NCI-H128 (cell line): ENCODE measurements at regions not wholly inside any gene's neighbourhood (a gene's known extent, or its start where the extent isn't known, plus 50 kb on each side); places are given as distances from the start of the nearest gene placed in this dataset.
"Not testable (repeated sequence)": the region's sequence is repeated elsewhere in the genome, so short reads cannot be mapped to it uniquely, and the experiment has no call there.

ENCODE experiments used
- DNase-seq: peaks from one replicate; lab custom pipeline; 2025; ENCODE audit not compliant: unreplicated experiment; lab: John Stamatoyannopoulos, UW

DNA sequence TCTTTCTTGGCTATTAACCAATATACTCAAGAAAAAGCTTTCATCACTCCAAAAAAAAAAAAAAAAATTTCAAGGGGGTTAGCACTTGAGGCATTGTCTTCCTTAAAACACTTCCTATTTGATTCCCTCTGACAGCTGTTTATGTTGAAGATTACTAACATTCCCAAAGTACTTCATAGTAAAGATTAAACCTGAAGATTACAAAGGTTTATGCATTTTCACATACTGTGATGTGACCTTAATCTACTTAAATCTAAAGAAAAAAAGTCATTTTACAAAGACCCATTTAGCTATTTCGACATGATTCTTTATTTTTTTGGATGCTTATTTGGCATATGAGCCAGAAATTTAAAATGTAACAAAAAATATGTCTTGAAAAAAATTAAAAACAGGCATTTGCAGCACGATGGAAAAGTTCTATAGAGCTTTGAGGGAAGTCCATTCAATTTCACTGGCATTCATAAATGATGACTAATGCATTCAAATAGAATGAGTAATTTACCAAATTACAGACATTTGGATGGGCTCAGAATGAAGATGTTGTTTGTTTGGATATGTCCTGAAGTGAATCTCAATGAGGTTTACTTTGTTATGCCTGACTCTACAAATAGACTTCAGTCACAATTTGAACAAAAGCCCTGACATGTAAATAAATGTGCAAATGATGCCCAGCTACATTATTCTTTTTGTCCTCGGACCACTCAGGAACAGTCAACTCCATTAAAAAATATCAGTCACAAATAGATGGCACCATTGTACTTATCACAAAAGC is 674.6 kb upstream of the MARCKS start:
- DNase-seq, result peak; percentile 13

DNA sequence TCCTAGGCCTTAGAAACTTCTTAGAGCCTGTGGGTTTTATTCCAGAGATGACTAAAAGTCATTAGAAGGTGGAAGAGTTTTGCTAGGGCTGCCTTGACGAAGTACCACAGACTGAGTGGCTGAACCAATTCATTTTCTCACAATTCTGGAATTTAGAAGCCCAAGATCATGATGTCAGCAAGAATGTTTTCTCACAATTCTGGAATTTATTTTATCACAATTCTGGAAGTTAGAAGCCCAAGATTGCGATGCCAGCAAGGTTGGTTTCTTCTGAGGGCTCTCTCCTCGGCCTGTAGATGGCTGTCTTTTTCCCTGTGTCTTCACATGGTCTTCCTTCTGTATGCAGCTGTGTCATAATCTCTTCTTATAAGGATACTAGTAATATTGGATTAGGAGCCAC is 672.9 kb upstream of the MARCKS start:
- DNase-seq, result no peak

DNA sequence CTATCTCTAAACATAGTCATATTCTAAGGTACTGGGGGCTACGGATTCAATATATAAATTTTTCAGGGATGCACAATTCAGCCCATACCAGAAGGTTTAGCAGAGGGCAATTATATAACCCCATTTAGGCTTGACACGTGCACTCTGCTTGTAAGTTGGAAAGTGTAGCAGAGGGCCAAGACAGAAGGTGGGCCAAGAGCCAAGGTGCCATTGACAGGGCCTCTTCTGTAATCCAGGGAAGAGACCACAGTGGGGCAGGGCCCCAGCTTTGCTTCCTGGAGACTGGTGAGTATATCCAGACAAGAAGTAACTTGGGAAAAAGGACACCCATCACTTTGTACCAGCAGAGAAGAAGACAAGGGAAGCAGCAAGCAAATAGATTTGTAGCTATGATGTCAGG is 672.4 kb upstream of the MARCKS start:
- DNase-seq, result no peak

DNA sequence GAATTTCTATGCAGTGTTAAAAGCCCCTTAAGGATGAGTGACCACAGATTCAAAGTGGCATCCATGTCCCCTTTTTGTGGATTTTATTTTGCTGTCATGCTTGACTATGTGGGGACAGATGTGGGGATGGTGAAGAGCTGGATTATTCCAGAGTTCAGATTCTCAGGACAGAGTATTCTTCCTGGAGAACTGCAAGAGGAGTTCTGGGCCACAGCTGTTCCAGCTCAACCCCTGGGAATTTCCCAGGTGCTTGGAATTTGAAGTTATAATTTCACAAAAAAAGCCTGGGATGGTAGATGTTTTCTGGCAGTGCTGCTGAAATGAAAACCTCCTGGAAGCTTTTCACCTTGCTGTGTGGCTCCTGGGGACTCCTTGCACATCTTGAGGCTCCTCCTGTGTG is 671.8 kb upstream of the MARCKS start:
- DNase-seq, result no peak

DNA sequence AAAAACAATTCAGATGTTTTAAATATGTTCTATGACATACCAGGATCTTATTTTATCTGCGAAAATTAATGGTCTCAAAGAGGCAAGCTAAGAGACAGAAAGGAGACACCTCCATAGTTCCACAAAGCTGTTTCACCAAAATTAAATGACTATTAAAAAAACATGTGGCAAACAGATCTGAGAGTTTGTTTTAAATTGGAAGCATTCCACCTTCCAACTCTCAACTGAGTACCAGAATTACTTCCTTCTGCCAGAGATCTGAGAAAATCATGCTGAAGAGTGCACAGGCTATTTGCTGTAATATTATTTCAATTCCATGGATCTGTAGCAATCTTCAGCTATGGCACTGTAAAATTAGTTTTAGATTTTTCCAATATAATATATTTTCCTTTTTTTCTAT is 669.5 kb upstream of the MARCKS start:
- no peak for DNase-seq

DNA sequence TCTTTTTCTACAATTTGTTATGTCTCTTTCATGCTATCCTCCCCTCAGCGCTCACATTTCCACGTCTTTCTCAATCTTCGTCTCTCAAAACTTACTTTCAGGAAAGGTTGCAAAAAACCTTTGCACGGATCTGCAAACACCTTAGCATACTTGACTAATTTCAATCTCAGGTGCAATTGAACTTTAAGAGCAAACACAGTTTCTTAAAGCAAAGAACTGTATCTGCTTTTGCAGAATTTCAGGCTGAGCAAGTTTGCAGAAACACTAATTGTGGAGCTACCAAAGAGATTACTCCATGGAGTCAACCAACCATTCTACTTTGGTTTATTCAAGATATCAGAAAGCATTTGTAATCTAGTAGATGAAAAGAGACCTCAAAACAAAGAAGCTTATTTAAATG is 668.2 kb upstream of the MARCKS start:
- DNase-seq, result no peak

DNA sequence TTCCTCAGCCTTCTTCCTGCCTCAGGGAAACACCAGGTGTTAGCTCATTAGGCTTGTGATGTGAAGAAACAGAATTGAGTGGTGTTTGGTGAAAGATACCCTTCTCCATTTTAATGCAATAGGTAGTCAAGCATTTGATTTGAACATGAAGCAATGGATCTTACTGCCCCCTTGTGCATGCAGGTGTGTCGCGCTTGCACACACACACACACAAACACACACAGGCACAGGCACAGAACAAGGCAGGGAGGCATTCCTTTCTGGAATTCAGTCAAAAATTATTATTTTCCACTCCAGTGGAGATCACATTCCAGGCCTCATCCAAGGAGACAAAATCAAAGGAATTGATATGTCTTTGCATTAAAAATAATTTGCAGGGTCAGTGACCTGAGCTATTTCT is 667.0 kb upstream of the MARCKS start:
- DNase-seq, result no peak

DNA sequence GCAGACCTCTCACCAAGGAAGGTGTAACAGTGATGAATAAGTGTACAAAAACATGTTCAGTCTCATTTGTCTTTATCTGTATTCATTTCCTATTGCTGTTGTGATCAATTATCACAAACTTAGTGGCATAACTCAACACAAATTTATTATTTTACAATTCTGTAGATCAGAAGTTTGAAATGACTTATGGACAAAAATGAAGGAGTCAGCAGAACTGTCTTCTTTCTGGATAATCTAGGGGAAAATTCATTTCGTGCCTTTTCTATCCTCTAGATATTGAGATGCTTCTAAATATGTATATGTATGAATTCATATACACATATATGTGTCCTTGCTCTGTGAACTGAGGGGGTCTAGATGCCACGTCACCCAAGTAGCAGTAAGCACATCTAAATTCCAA is 663.1 kb upstream of the MARCKS start:
- DNase-seq, result no peak

DNA sequence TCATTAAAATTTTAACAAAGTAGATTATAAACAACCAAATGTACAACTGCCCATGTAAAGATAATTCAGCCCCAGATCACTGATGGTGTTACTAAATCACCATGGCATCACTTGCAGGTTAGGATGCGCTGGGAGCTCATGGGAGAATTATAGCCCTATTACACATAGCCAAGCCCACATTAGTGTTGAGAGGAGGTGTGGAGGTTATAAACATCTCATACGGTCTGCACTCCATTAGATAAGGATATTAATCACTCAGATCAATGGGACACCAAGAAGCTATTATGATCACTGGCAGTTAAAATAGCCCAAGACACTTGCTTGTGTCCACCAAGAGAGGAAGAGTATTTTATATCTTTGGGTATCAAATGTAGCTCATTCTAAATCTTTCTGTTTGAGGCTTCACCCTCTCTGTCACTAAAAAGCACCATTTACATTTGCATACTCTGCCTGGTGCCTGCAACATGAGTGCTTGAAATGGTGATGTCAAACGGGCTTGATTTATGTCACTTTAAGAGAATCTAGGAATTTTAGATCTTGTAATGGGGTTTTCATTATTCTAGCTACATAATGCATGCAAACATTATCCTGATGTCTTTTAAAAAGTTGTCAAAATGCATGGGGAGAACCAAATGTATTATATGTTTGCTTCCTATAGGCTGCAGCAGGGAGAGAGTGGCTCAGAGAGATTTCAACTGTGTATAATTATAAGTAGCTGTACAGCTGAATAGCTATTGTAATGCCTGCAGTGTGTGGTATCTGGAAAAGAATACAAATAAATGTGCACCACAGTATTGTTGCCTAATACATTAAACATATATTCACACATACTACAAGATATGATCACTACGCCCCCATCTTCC is 654.1 kb upstream of the MARCKS start:
- DNase-seq, result no peak

DNA sequence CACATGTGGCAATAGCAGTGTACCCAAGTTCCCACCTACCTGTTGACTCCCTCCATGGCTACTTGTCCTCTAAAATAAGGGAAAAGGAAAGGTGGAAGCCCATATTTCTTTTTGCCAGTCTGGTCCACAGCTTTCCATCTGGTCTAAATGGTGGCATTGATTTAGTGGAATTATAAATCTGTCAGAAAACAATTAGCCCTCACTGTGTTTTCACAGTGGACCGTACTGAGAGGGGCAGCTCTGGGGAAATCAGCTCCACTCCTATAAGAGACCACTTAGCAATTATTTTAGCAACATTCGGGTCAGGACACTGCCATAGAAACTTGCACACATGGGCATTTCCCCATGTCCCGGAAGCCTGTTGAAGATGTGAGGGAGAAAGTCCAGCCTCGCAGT is 653.4 kb upstream of the MARCKS start:
- DNase-seq, result no peak

DNA sequence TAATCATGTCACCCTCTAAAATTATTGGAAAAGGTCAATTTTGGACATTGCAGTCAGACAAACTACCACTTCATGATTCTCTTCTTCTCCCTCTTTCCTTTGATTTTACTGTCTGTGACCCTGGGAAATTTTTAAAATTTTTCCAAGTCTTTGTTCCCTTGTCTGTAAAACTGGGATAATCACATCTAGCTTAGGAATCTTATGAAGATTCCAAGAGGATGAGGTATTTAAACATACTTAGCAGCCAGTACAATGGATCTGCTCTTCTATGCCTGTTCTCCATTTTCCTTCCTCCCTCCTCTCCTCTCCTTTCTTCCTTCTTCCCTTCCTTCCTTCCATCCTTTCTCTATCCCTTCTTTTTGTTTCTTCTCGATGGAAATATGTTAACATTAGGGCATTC is 651.6 kb upstream of the MARCKS start:
- no peak for DNase-seq

DNA sequence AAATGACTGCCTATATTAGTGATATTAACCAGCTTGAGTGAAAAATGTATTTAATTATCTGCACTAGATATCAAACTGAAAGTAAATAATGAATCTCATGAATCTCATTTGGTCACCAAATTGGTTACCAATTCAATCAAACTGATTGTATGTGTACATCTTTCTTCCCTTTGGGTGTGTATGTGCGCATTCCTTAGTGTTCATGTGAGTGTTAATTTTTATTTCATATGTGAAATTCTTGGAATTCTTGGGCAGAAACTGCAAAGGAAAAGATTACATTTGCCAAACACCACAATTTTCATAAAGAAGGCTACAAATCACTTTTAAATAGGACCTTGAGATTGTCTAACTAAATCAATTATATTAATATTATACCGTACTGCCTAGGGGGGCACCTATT is 648.4 kb upstream of the MARCKS start:
- no peak for DNase-seq

DNA sequence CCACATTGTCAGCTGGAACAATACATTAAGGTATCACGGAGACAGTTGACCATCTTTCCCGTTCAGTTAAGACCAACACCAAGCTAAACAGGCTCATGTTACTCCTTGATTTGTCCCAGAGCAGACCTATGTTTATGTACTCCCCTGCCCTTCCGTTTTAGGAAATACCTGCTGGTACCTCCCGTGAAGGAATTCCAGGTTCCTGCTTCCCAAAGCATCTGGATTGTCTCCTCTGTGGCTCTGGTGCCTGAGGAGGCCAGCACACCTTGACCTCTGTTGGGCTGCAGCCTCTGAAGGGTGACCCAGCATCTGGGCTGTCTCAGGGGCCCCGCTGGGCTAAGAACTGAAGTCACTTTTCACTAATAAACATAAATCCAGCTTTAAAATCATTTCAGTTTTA is 647.8 kb upstream of the MARCKS start:
- no peak for DNase-seq

DNA sequence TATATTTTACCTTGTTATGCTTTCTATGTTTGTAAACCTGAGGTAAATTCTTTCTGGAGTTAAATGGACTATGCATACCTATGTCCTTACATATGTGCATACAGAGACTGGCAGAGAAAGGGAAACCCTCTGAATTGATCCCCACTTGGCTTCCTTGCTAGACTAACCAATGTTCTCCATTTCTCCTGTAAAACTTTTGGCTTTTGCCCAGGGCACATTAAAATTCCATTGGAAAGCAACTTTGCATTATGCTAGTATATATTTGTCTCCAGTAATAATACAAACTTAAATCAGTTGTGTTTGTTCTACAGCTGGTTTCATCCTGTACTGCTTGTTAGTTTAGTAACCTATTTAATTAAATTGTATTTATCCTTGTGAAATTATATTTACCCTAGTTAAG is 646.0 kb upstream of the MARCKS start:
- no peak for DNase-seq

DNA sequence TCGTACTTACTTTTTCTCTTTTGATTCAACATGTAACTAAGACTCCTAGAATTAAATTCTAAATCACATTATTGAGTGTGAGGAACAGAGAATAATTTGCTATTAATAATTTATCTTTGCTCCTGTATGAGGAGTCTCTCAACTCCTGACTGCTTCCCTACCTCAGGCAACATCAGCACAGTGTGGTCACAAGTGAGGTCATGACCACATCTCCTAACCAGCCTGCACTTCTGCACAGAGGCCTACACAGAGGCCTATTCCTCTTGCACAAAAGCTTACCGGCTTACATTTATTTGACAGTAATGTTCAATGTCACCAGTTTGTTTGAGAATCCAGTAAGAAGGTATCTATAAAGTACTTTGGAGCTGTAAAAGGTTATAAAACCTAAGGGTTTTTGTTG is 637.4 kb upstream of the MARCKS start:
- DNase-seq, result no peak

DNA sequence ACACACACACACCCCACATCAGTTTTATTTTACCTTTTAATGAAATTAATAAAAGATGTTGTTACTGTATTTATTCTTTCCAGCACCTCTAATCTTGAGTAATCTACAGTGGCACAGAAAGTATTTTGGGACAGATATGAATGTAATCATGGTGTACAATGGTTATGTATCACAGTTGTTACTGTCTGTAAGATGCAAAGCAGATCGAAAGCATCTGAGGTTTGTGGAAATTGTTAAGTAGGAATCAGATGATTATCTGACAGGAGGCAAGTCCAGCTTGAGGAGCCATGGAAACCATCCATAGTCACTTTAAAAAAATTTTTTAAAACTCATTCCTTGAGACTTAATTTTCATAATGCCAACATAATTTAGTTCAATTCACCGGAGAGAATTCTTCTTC is 636.3 kb upstream of the MARCKS start:
- DNase-seq, result no peak

DNA sequence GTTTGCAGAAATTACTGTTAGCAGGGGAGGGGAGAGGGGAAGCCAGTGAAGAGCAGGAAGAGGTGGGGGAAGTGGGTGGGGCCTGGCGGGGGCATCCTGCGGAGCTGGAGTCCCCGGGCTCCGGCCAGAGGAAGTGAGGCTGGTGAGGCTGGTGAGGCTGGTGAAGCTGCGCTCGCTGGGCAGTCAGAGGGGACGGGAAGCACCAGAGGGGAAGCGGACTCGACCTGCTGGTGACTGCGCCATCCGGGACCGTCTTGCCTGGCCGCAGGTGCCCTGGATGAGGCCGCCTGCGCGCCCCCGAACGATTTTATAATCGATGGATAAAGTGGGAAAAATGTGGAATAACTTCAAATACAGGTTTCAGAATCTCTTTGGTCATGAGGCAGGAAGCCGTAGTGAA is 635.3 kb upstream of the MARCKS start:
- no peak for DNase-seq

DNA sequence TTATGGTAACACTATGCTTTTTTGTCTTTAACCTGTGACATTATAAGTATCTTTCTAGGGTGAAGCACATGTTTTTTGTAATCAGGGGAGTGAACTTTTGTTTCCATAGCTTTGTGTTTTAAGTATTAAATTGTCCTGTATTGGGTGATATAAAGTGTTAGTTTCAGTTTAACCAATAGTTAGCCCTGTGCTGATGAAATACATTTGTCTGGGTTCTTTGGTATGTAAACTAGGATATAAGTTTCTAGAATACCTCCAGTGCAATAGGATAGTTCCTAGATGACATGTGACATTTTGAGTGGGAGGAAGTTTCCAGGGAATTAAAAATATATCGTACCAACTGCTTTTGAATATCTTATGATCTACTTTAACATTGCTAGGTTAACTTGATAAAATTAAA is 611.0 kb upstream of the MARCKS start:
- no peak for DNase-seq

DNA sequence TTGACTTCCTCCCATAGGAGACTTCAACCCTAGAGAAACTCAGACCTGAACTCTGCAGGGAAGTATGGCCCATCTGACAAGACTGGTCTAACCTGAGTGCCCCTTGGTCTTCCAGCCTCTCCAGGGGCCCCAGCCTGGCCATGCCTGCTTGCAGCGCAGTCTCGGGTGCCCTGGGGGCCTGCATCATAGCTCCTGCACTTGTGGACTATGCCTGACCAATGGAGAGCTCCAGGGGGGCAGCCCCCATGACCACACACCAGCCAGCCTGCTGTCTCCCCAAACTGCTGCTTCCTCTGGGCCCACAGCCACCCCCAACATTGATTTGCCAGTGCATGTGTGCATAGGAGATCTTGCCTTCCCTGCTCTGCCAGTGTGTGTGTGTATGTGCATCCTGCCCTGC is 608.6 kb upstream of the MARCKS start:
- DNase-seq, result no peak

DNA sequence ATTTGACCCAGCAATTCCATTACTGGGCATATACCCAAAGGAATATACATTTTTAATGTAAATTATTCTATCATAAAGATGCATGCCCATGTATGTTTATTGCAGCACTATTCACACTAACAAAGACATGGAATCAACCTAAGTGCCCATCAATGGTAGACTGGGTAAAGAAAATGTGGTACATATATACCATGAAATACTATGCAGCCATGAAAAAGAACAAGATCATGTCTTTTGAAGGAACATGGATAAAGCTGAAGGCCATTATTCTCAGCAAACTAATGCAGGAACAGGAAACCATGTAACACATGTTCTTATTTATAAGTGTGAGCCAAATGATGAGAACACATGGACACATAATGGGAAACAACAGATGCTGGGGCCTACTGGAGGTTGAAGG is 603.0 kb upstream of the MARCKS start:
- not testable (repeated sequence) for DNase-seq

DNA sequence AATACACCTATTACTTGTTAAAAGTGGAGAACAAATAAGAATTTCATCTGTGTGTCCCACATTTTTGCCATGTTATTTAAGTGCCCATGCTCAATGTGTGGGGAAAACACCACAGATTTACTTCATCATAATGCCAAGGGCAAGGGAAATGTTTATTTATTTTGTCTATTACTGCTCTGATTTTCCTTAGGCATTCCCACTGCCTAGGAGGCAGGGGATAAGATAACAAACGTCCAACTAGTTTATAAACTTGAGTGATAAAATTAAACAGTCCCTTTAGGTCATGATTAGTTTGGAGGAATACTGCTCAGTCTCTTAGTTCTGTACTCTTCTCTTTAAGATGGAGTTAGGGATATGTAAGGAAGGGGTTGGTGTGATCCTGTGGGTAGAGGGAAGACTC is 598.4 kb upstream of the MARCKS start:
- no peak for DNase-seq

DNA sequence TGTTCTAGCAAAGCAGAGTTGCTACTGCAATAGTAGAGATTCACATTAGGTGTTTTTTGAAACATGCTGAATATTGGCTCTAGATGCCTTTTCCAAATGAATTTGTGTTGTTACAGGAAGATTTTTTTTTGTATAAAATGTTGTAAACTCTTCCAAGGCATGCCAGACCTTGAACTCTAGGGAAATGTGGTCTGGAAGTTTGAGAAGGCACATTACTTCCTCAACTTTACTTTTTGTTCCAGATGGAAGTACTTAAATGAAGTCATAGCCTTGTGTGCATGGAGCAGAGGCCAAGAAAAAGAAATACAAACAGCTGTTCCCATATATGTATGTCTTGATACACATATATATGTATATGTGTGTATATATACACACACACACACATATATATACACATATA is 585.7 kb upstream of the MARCKS start:
- DNase-seq, result no peak

DNA sequence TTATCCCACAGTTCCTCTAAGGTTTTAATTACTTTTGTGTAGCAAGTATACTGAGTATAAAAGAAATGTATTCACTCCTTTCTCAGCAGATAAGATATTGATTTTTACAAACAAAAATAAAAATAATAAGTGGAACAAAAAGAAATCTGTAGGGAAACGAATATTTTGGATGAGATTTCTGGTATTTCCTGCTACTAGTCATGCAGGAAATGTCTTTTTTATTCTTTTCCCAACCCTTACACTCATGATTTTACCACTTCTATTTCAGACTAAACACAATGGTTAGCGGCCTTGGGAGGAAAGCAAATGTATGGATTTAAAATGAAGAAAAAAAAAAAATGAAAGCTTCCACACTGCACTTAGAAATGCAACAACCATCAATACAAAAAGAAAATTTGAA is 580.5 kb upstream of the MARCKS start:
- DNase-seq, result no peak
